ENCODE measurements at regions not wholly inside any gene's neighbourhood (a gene's known extent, or its start where the extent isn't known, plus 50 kb on each side); places are given as distances from the start of the nearest gene placed in this dataset.
"Not testable (repeated sequence)": the region's sequence is repeated elsewhere in the genome, so short reads cannot be mapped to it uniquely, and the experiment has no call there.

GRCh38 chr21:9010936-9011890 lies 1510.2 kb upstream of the TPTE start:
- H3K27ac ChIP-seq; H3K4me1 ChIP-seq; H3K4me3 ChIP-seq; H3K36me3 ChIP-seq; intact Hi-C loops (cut with DNase I; ENCODE audit: low total_unique reads); DNase-seq: not testable (repeated sequence)
- TF ChIP-seq CTCF (IDR thresholded peaks at IDR 0.05) = peak in 1 of 7 experiments; percentile 8
- WGBS, 5 donors = 50 to 59% (median 53%) methylated on average over 3 of the region's 3 CpGs
- Histone ChIP-seq H3K9me3 (peaks cover 0 to 52% (median 9%) of the 10 kb centered on the region in 4 donors), H3K27me3 (peaks cover 7 to 49% (median 21%) of the 10 kb centered on the region in 3 donors)

- 27 to 43% (median 34%) methylated on average over 4 of the region's 4 CpGs for WGBS, 5 donors
- intact Hi-C loops (cut with DNase I; ENCODE audit: low total_unique reads); H3K4me3 ChIP-seq; H3K36me3 ChIP-seq; H3K4me1 ChIP-seq; H3K27ac ChIP-seq; DNase-seq: not testable (repeated sequence)
- Histone ChIP-seq H3K9me3 (peaks cover 0 to 48% (median 9%) of the 10 kb centered on the region in 4 donors), H3K27me3 (peaks cover 7 to 49% (median 21%) of the 10 kb centered on the region in 3 donors)
Observed at GRCh38 chr21:9011916-9012315, 1509.5 kb upstream of the TPTE start.

GRCh38 chr21:9013502-9014242 lies 1507.7 kb upstream of the TPTE start:
- intact Hi-C loops (cut with DNase I; ENCODE audit: low total_unique reads); DNase-seq; H3K4me3 ChIP-seq; H3K27ac ChIP-seq; H3K36me3 ChIP-seq; H3K4me1 ChIP-seq: not testable (repeated sequence)
- 47 to 65% (median 53%) methylated on average over 8 of the region's 8 CpGs for WGBS, 5 donors
- Histone ChIP-seq H3K27me3 (peaks cover 3 to 40% (median 24%) of the 10 kb centered on the region in 3 donors), H3K9me3 (peaks cover 0 to 52% (median 6%) of the 10 kb centered on the region in 4 donors)

- peaks cover 3 to 41% (median 21%) of the 10 kb centered on the region in 3 donors for H3K27me3 ChIP-seq
- H3K36me3 ChIP-seq, DNase-seq: not testable (repeated sequence)
Observed at GRCh38 chr21:9014243-9014734, 1507.1 kb upstream of the TPTE start.

GRCh38 chr21:9015483-9016197 lies 1505.7 kb upstream of the TPTE start:
- DNase-seq; H3K36me3 ChIP-seq; intact Hi-C loops (cut with DNase I; ENCODE audit: low total_unique reads); H3K4me3 ChIP-seq; H3K4me1 ChIP-seq; H3K27ac ChIP-seq: not testable (repeated sequence)
- peaks cover 3 to 36% (median 21%) of the 10 kb centered on the region in 3 donors for H3K27me3 ChIP-seq
- H3K9me3 ChIP-seq = peaks cover 0 to 52% (median 5%) of the 10 kb centered on the region in 4 donors
- 55 to 66% (median 63%) methylated on average over 7 to 8 of the region's 8 CpGs for WGBS, 5 donors

More at GRCh38 chr21:9014243-9014734, 1507.1 kb upstream of the TPTE start:
- H3K27ac ChIP-seq; H3K4me3 ChIP-seq; H3K4me1 ChIP-seq; intact Hi-C loops (cut with DNase I; ENCODE audit: low total_unique reads): not testable (repeated sequence)
- peaks cover 0 to 52% (median 5%) of the 10 kb centered on the region in 4 donors for H3K9me3 ChIP-seq
- 69 to 72% (median 69%) methylated on average over 7 of the region's 7 CpGs for WGBS, 5 donors

GRCh38 chr21:9017206-9017605 lies 1504.2 kb upstream of the TPTE start:
- H3K4me1 ChIP-seq; H3K36me3 ChIP-seq; DNase-seq; intact Hi-C loops (cut with DNase I; ENCODE audit: low total_unique reads); H3K4me3 ChIP-seq; H3K27ac ChIP-seq: not testable (repeated sequence)
- WGBS, 5 donors = 25 to 68% (median 55%) methylated on average over 2 of the region's 2 CpGs
- peaks cover 0 to 40% (median 5%) of the 10 kb centered on the region in 4 donors for H3K9me3 ChIP-seq
- peaks cover 0 to 23% (median 21%) of the 10 kb centered on the region in 3 donors for H3K27me3 ChIP-seq

- H3K4me1 ChIP-seq; H3K4me3 ChIP-seq; intact Hi-C loops (cut with DNase I; ENCODE audit: low total_unique reads); DNase-seq; H3K36me3 ChIP-seq; H3K27ac ChIP-seq: not testable (repeated sequence)
- Histone ChIP-seq H3K27me3 (peaks cover 0 to 18% (median 16%) of the 10 kb centered on the region in 3 donors), H3K9me3 (peaks cover 0 to 29% (median 1%) of the 10 kb centered on the region in 4 donors)
- WGBS, 5 donors = 47 to 53% (median 48%) methylated on average over 3 to 5 of the region's 5 CpGs; no CpG with 5 or more reads in 1 of the 5 donors
Observed at GRCh38 chr21:9018731-9019253, 1502.6 kb upstream of the TPTE start.

- not testable (repeated sequence) for H3K27me3 ChIP-seq
Observed at GRCh38 chr21:9024006-9024767, 1497.2 kb upstream of the TPTE start.

GRCh38 chr21:9026729-9027416 lies 1494.5 kb upstream of the TPTE start:
- H3K36me3 ChIP-seq; H3K4me1 ChIP-seq; H3K4me3 ChIP-seq; intact Hi-C loops (cut with DNase I; ENCODE audit: low total_unique reads); H3K27me3 ChIP-seq; H3K27ac ChIP-seq; DNase-seq: not testable (repeated sequence)
- peaks cover 0 to 21% (median 4%) of the 10 kb centered on the region in 4 donors for H3K9me3 ChIP-seq
- 30 to 60% (median 35%) methylated on average over 1 to 2 of the region's 2 CpGs for WGBS, 5 donors

More at GRCh38 chr21:9024006-9024767, 1497.2 kb upstream of the TPTE start:
- H3K4me3 ChIP-seq; intact Hi-C loops (cut with DNase I; ENCODE audit: low total_unique reads); H3K36me3 ChIP-seq; H3K27ac ChIP-seq; H3K4me1 ChIP-seq; DNase-seq; H3K9me3 ChIP-seq: not testable (repeated sequence)
- 32 to 51% (median 37%) methylated on average over 4 of the region's 4 CpGs for WGBS, 5 donors

Data from stomach (tissue), 8 donors.